ENCODE measurements at regions not wholly inside any gene's neighbourhood (a gene's known extent, or its start where the extent isn't known, plus 50 kb on each side); places are given as distances from the start of the nearest gene placed in this dataset.

DNA sequence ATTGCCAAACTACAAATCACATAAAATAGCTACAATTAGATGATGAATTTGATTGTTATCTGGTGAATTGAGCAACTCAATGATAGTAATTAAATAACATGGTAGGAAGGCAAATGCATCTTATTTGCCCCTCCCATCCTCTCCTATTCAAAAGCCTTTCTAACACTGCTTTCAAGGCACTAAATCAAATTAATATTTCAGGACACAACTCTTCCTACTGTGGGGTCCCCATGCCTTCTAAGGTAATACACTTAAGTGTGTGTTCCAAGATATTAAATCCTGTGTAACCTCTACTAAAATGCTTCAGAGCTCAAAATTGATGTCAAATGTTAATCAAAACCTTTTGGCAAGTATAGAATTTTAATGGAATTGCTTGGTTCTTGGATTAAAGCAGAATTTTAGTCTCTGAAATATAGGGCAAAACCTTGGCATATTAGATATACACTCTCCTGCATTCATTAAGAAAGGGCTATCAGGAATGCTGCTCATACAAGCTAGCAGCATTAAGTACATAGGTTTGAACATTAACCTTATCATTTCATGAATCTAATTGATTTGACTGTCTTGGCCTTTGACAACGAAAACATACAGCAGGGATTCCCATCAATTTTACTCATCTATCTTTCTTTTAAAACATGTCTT is 371.8 kb upstream of the GALNTL6 start:
- no peak for ATAC-seq (replicated peaks in 1 of 4)
- no peak overlapping the region for H3K4me3 ChIP-seq (ENCODE audit: control insufficient read depth in 1 of 2, extremely low read depth in 1 of 2, low read length in 1 of 2)
- no peaks in the 10 kb centered on the region for H3K36me3 Mint-ChIP-seq
- ChIA-PET POLR2A (no interaction called here), CTCF (no interaction called here)
- no peaks in the 10 kb centered on the region for H3K27me3 ChIP-seq (replicated peaks in 1 of 2; ENCODE audit: control insufficient read depth in 2 of 2, extremely low read depth in 1 of 2, insufficient read depth in 2 of 2, low read length in 1 of 2)
- H3K4me1 Mint-ChIP-seq, result no peaks in the 10 kb centered on the region
- no peak overlapping the region for H3K4me3 Mint-ChIP-seq
- H3K27ac Mint-ChIP-seq, result no peak overlapping the region
- WGBS (ENCODE audit: insufficient coverage), result no CpG with 5 or more reads among the region's 1 CpG
- peaks cover 4 to 14% (median 13%) of the 10 kb centered on the region in 3 donors for H3K9me3 Mint-ChIP-seq
- no peak overlapping the region for H3K27ac ChIP-seq (ENCODE audit: low read length)
- H3K9me3 ChIP-seq, result no peaks in the 10 kb centered on the region
- H3K36me3 ChIP-seq (ENCODE audit: control insufficient read depth in 2 of 2, extremely low read depth in 1 of 2, insufficient read depth in 1 of 2, low read length in 1 of 2), result no peaks in the 10 kb centered on the region
- no peaks in the 10 kb centered on the region for H3K27me3 Mint-ChIP-seq
- no peak for DNase-seq
- H3K4me1 ChIP-seq (ENCODE audit: control insufficient read depth in 1 of 2, extremely low read depth in 1 of 2, insufficient read depth in 2 of 2, low read length in 2 of 2), result no peaks in the 10 kb centered on the region

- Histone ChIP-seq H3K4me3 (ENCODE audit: control insufficient read depth in 1 of 2, extremely low read depth in 1 of 2, low read length in 1 of 2) (no peak overlapping the region), H3K27ac (ENCODE audit: low read length) (no peak overlapping the region), H3K9me3 (no peaks in the 10 kb centered on the region), H3K4me1 (ENCODE audit: control insufficient read depth in 1 of 2, extremely low read depth in 1 of 2, insufficient read depth in 2 of 2, low read length in 2 of 2) (no peaks in the 10 kb centered on the region), H3K27me3 (replicated peaks in 1 of 2; ENCODE audit: control insufficient read depth in 2 of 2, extremely low read depth in 1 of 2, insufficient read depth in 2 of 2, low read length in 1 of 2) (no peaks in the 10 kb centered on the region), H3K36me3 (ENCODE audit: control insufficient read depth in 2 of 2, extremely low read depth in 1 of 2, insufficient read depth in 1 of 2, low read length in 1 of 2) (no peaks in the 10 kb centered on the region)
- Mint-ChIP-seq H3K4me3 (no peak overlapping the region), H3K36me3 (no peaks in the 10 kb centered on the region), H3K9me3 (peaks cover 6 to 26% (median 15%) of the 10 kb centered on the region in 3 donors), H3K27me3 (no peaks in the 10 kb centered on the region), H3K4me1 (no peaks in the 10 kb centered on the region), H3K27ac (no peak overlapping the region)
- DNase-seq (no peak), ATAC-seq (replicated peaks in 1 of 4) (no peak)
- ChIA-PET POLR2A (no interaction called here), CTCF (no interaction called here)
Measured at GRCh38 chr4:171433674-171434073, 379.5 kb upstream of the GALNTL6 start.

DNA sequence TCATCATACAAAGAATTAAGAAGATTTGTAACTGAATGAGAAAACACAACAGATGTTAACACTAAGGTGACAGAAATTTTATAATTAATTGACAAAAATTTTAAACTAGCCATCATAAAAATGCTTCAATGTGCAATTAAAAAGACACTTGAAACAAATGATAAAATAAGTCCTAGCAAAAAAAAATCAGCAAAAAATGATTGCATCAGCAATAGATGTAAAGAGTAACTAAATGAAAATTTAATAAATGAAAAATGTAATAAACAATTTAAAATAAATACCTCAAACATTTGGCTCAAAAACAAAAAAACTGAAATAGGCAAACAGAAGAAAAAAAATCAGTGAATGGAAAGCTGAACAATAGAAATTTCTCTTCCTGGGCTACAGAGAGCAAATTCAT is 380.7 kb upstream of the GALNTL6 start:
- Histone ChIP-seq H3K27ac (ENCODE audit: low read length) (no peak overlapping the region), H3K4me1 (ENCODE audit: control insufficient read depth in 1 of 2, extremely low read depth in 1 of 2, insufficient read depth in 2 of 2, low read length in 2 of 2) (no peaks in the 10 kb centered on the region), H3K4me3 (ENCODE audit: control insufficient read depth in 1 of 2, extremely low read depth in 1 of 2, low read length in 1 of 2) (no peak overlapping the region), H3K27me3 (replicated peaks in 1 of 2; ENCODE audit: control insufficient read depth in 2 of 2, extremely low read depth in 1 of 2, insufficient read depth in 2 of 2, low read length in 1 of 2) (no peaks in the 10 kb centered on the region), H3K9me3 (no peaks in the 10 kb centered on the region), H3K36me3 (ENCODE audit: control insufficient read depth in 2 of 2, extremely low read depth in 1 of 2, insufficient read depth in 1 of 2, low read length in 1 of 2) (no peaks in the 10 kb centered on the region)
- ChIA-PET CTCF (no interaction called here), POLR2A (no interaction called here)
- Mint-ChIP-seq H3K36me3 (no peaks in the 10 kb centered on the region), H3K27ac (no peak overlapping the region), H3K27me3 (no peaks in the 10 kb centered on the region), H3K4me3 (no peak overlapping the region), H3K4me1 (no peaks in the 10 kb centered on the region), H3K9me3 (peaks cover 10 to 21% (median 11%) of the 10 kb centered on the region in 3 donors)
- no peak for DNase-seq
- no peak for ATAC-seq (replicated peaks in 1 of 4)

DNA sequence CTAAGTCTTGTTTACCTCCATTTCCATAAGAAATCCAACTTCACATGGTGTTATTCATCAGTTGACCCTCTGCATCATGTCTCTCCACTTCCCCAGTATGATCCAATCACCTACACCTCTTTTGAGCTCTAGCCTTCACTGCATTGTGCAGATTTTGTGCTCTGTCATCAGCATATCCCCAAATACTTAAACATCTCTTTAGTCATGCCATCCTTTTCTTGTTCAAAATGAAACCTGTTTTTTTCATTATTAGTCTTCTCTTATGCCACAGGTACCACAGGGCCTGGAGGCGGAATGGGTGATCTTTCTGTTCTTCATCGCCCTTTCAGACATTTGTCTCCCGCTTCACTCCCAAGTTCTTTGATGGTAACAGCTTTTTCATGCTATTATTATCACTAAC is 382.7 kb upstream of the GALNTL6 start:
- Histone ChIP-seq H3K27ac (ENCODE audit: low read length) (no peak overlapping the region), H3K4me3 (ENCODE audit: control insufficient read depth in 1 of 2, extremely low read depth in 1 of 2, low read length in 1 of 2) (no peak overlapping the region), H3K27me3 (replicated peaks in 1 of 2; ENCODE audit: control insufficient read depth in 2 of 2, extremely low read depth in 1 of 2, insufficient read depth in 2 of 2, low read length in 1 of 2) (no peaks in the 10 kb centered on the region), H3K4me1 (ENCODE audit: control insufficient read depth in 1 of 2, extremely low read depth in 1 of 2, insufficient read depth in 2 of 2, low read length in 2 of 2) (no peaks in the 10 kb centered on the region), H3K36me3 (ENCODE audit: control insufficient read depth in 2 of 2, extremely low read depth in 1 of 2, insufficient read depth in 1 of 2, low read length in 1 of 2) (no peaks in the 10 kb centered on the region), H3K9me3 (no peaks in the 10 kb centered on the region)
- no peak overlapping the region for H3K4me3 Mint-ChIP-seq
- no peak for DNase-seq
- WGBS (ENCODE audit: insufficient coverage), result 65% methylated on average over 3 of the region's 3 CpGs
- CTCF ChIA-PET, result no interaction called here
- H3K36me3 Mint-ChIP-seq, result no peaks in the 10 kb centered on the region
- POLR2A ChIA-PET, result no interaction called here
- no peaks in the 10 kb centered on the region for H3K27me3 Mint-ChIP-seq
- peaks cover 10 to 23% (median 13%) of the 10 kb centered on the region in 3 donors for H3K9me3 Mint-ChIP-seq
- H3K27ac Mint-ChIP-seq, result no peak overlapping the region
- no peak for ATAC-seq (replicated peaks in 1 of 4)
- no peaks in the 10 kb centered on the region for H3K4me1 Mint-ChIP-seq

DNA sequence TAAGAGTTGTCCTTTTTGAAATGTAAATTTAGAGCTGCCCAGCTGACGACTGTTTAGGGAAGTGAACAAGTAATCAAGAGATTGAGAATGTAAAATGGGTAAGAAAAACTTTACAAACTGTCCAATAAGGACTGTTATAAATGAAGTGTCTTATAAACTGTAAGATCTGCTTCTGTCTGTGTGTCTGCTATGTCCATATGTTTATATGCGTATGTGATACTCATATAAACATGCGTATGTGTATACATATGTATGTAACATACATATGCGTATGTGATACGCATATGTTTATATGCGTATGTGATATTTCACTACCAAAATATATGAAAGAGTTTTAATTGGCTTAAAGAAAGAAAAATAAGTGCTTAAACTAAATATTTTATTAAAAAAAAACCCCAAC is 416.0 kb upstream of the GALNTL6 start:
- no CpG with 5 or more reads among the region's 6 CpGs for WGBS (ENCODE audit: insufficient coverage)
- H3K27ac ChIP-seq (ENCODE audit: low read length), result no peak overlapping the region
- Mint-ChIP-seq H3K27ac (no peak overlapping the region), H3K9me3 (peaks cover 6 to 16% (median 14%) of the 10 kb centered on the region in 3 donors), H3K36me3 (no peaks in the 10 kb centered on the region), H3K27me3 (no peaks in the 10 kb centered on the region), H3K4me3 (no peak overlapping the region), H3K4me1 (no peaks in the 10 kb centered on the region)
- CTCF ChIA-PET, result no interaction called here
- no peaks in the 10 kb centered on the region for H3K4me1 ChIP-seq (ENCODE audit: control insufficient read depth in 1 of 2, extremely low read depth in 1 of 2, insufficient read depth in 2 of 2, low read length in 2 of 2)
- H3K36me3 ChIP-seq (ENCODE audit: control insufficient read depth in 2 of 2, extremely low read depth in 1 of 2, insufficient read depth in 1 of 2, low read length in 1 of 2), result no peaks in the 10 kb centered on the region
- H3K27me3 ChIP-seq (replicated peaks in 1 of 2; ENCODE audit: control insufficient read depth in 2 of 2, extremely low read depth in 1 of 2, insufficient read depth in 2 of 2, low read length in 1 of 2), result no peaks in the 10 kb centered on the region
- H3K4me3 ChIP-seq (ENCODE audit: control insufficient read depth in 1 of 2, extremely low read depth in 1 of 2, low read length in 1 of 2), result no peak overlapping the region
- POLR2A ChIA-PET, result no interaction called here
- DNase-seq, result no peak
- no peaks in the 10 kb centered on the region for H3K9me3 ChIP-seq
- no peak for ATAC-seq (replicated peaks in 1 of 4)

- Histone ChIP-seq H3K4me3 (ENCODE audit: control insufficient read depth in 1 of 2, extremely low read depth in 1 of 2, low read length in 1 of 2) (no peak overlapping the region), H3K27me3 (replicated peaks in 1 of 2; ENCODE audit: control insufficient read depth in 2 of 2, extremely low read depth in 1 of 2, insufficient read depth in 2 of 2, low read length in 1 of 2) (no peaks in the 10 kb centered on the region), H3K27ac (ENCODE audit: low read length) (no peak overlapping the region), H3K36me3 (ENCODE audit: control insufficient read depth in 2 of 2, extremely low read depth in 1 of 2, insufficient read depth in 1 of 2, low read length in 1 of 2) (no peaks in the 10 kb centered on the region), H3K4me1 (ENCODE audit: control insufficient read depth in 1 of 2, extremely low read depth in 1 of 2, insufficient read depth in 2 of 2, low read length in 2 of 2) (no peaks in the 10 kb centered on the region), H3K9me3 (no peaks in the 10 kb centered on the region)
- WGBS (ENCODE audit: insufficient coverage), result no CpG with 5 or more reads among the region's 3 CpGs
- no peak for ATAC-seq (replicated peaks in 1 of 4)
- Mint-ChIP-seq H3K36me3 (no peaks in the 10 kb centered on the region), H3K27ac (no peak overlapping the region), H3K4me1 (no peaks in the 10 kb centered on the region), H3K27me3 (no peaks in the 10 kb centered on the region), H3K9me3 (peaks cover 7 to 15% (median 12%) of the 10 kb centered on the region in 3 donors), H3K4me3 (no peak overlapping the region)
- CTCF ChIA-PET, result no interaction called here
- POLR2A ChIA-PET, result no interaction called here
- DNase-seq, result no peak
Measured at GRCh38 chr4:171390626-171391025, 422.6 kb upstream of the GALNTL6 start.

GRCh38 chr4:171378323-171378722 is 434.9 kb upstream of the GALNTL6 start:
- DNase-seq (no peak), ATAC-seq (replicated peaks in 1 of 4) (no peak)
- H3K9me3 Mint-ChIP-seq, result peaks cover 0 to 17% (median 5%) of the 10 kb centered on the region in 3 donors
- CTCF ChIA-PET, result interaction anchor here in 1 of 2 donors (0.7 kb wide), 1 partner anchor 168 kb away, joined by 3 read pairs; no protein-coding TSS in a partner anchor
- no peaks in the 10 kb centered on the region for H3K36me3 Mint-ChIP-seq
- Histone ChIP-seq H3K27ac (ENCODE audit: low read length) (no peak overlapping the region), H3K4me1 (ENCODE audit: control insufficient read depth in 1 of 2, extremely low read depth in 1 of 2, insufficient read depth in 2 of 2, low read length in 2 of 2) (no peaks in the 10 kb centered on the region), H3K9me3 (no peaks in the 10 kb centered on the region), H3K27me3 (replicated peaks in 1 of 2; ENCODE audit: control insufficient read depth in 2 of 2, extremely low read depth in 1 of 2, insufficient read depth in 2 of 2, low read length in 1 of 2) (no peaks in the 10 kb centered on the region), H3K36me3 (ENCODE audit: control insufficient read depth in 2 of 2, extremely low read depth in 1 of 2, insufficient read depth in 1 of 2, low read length in 1 of 2) (no peaks in the 10 kb centered on the region), H3K4me3 (ENCODE audit: control insufficient read depth in 1 of 2, extremely low read depth in 1 of 2, low read length in 1 of 2) (no peak overlapping the region)
- no peaks in the 10 kb centered on the region for H3K4me1 Mint-ChIP-seq
- POLR2A ChIA-PET, result no interaction called here
- no peak overlapping the region for H3K27ac Mint-ChIP-seq
- no peaks in the 10 kb centered on the region for H3K27me3 Mint-ChIP-seq
- H3K4me3 Mint-ChIP-seq, result no peak overlapping the region

All from T-cell (primary cell).